Smooth muscle cell (in vitro differentiated cells): ENCODE measurements at regions not wholly inside any gene's neighbourhood (a gene's known extent, or its start where the extent isn't known, plus 50 kb on each side); places are given as distances from the start of the nearest gene placed in this dataset.

Source experiments
- DNase-seq: peaks from one replicate; lab custom pipeline; 2025; ENCODE audit not compliant: unreplicated experiment; lab: John Stamatoyannopoulos, UW
- H2AFZ ChIP-seq: fragments of 200-600 bp; sonication (generic); 2 replicates; pipeline ENCODE4 v1.6.0; 2016; ENCODE audit warnings: antibody characterized with exemption, low read depth, mild to moderate bottlenecking
- H3F3A ChIP-seq: fragments of 200-600 bp; sonication (generic); 2 replicates; pipeline ENCODE4 v1.6.0; 2017; ENCODE audit warnings: antibody characterized with exemption, low read depth
- H3K27ac ChIP-seq: fragments of 200-600 bp; sonication (generic); 2 replicates; pipeline ENCODE4 v1.5.1; 2016; ENCODE audit warnings: low read depth, mild to moderate bottlenecking
- H3K27me3 ChIP-seq: fragments of 200-600 bp; sonication (generic); 2 replicates; pipeline ENCODE4 v1.6.1; 2016; ENCODE audit warnings: low read depth, mild to moderate bottlenecking
- H3K36me3 ChIP-seq: fragments of 200-600 bp; sonication (generic); 2 replicates; pipeline ENCODE4 v1.5.1; 2016; ENCODE audit warnings: low read depth
- H3K4me1 ChIP-seq: fragments of 200-600 bp; sonication (generic); 2 replicates; pipeline ENCODE4 v1.5.1; 2016; ENCODE audit warnings: low read depth
- H3K4me2 ChIP-seq: fragments of 200-600 bp; sonication (generic); 2 replicates; pipeline ENCODE4 v1.6.0; 2016; ENCODE audit warnings: mild to moderate bottlenecking
- H3K4me3 ChIP-seq: fragments of 200-600 bp; sonication (generic); 2 replicates; pipeline ENCODE4 v1.5.1; 2016; ENCODE audit warnings: mild to moderate bottlenecking
- H3K79me2 ChIP-seq: fragments of 200-600 bp; sonication (generic); 2 replicates; pipeline ENCODE4 v1.6.0; 2016; ENCODE audit warnings: low read depth, mild to moderate bottlenecking
- H3K9ac ChIP-seq: fragments of 200-600 bp; sonication (generic); 2 replicates; pipeline ENCODE4 v1.6.0; 2016; ENCODE audit warnings: low read depth
- H3K9me3 ChIP-seq: fragments of 200-600 bp; sonication (generic); replicated peaks from 2 replicates; pipeline ENCODE4 v1.5.1; 2016; ENCODE audit warnings: low read depth
- H4K20me1 ChIP-seq: fragments of 200-600 bp; sonication (generic); 2 replicates; pipeline ENCODE4 v1.6.0; 2016; ENCODE audit warnings: low read depth
- WGBS: methylation state at CpG from one replicate; pipeline ENCODE4 v1.1.7; 2016; ENCODE audit warnings: low lambda C conversion rate; 5-methylcytosine and 5-hydroxymethylcytosine counted together
- TF ChIP-seq, protein P1 (sequence below): fragments of 200-600 bp; sonication (generic); IDR thresholded peaks from 2 replicates; pipeline ENCODE4 v1.5.1; 2017; ENCODE audit warnings: borderline replicate concordance, mild to moderate bottlenecking, antibody characterized with exemption; ENCODE audit not compliant: insufficient read depth, poor library complexity, severe bottlenecking

DNA sequence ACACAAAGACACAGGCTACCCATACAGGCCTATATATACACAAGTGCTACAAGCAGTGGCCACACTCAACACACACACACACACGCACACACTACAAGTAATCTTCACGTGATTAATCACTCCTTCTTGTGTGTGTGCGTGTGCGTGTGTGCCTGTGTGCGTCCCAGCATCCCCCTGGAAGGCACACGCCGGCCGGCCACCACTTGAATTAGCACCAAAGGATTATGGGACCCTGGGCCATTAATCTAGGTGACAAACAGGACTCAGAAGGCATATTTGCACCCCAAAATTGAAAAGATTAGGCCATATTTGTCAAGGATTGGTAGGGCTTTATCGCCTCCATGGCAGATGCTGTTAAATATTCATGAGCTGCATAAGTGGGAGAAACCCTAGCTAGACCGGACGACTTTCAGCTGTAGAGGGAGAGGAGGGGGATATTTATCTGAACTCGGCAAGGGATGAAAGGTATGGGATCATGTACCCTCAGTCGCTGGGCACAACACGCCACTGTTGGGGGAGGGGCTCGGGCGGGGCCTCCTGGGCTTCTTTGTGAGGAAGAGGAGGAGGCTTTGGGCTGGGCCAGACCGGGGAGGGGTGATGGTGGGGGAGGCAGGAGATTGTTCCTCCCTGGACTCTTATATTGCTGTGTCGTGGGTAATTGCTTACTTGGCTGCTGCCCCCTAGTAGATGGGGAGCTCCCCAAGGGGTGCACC, 89.6 kb upstream of the LHX5 start:
- TF ChIP-seq, protein P1, sequence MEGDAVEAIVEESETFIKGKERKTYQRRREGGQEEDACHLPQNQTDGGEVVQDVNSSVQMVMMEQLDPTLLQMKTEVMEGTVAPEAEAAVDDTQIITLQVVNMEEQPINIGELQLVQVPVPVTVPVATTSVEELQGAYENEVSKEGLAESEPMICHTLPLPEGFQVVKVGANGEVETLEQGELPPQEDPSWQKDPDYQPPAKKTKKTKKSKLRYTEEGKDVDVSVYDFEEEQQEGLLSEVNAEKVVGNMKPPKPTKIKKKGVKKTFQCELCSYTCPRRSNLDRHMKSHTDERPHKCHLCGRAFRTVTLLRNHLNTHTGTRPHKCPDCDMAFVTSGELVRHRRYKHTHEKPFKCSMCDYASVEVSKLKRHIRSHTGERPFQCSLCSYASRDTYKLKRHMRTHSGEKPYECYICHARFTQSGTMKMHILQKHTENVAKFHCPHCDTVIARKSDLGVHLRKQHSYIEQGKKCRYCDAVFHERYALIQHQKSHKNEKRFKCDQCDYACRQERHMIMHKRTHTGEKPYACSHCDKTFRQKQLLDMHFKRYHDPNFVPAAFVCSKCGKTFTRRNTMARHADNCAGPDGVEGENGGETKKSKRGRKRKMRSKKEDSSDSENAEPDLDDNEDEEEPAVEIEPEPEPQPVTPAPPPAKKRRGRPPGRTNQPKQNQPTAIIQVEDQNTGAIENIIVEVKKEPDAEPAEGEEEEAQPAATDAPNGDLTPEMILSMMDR, result no peak
- H3F3A ChIP-seq, result no peaks in the 10 kb centered on the region
- H3K9ac ChIP-seq, result no peak overlapping the region
- DNase-seq, result no peak
- H4K20me1 ChIP-seq, result no peaks in the 10 kb centered on the region
- peaks cover 28% of the 10 kb centered on the region for H3K27me3 ChIP-seq
- no peak overlapping the region for H3K4me2 ChIP-seq
- no peaks in the 10 kb centered on the region for H3K36me3 ChIP-seq
- H3K4me3 ChIP-seq, result no peak overlapping the region
- 89% methylated on average over 18 of the region's 18 CpGs for WGBS
- H3K27ac ChIP-seq, result no peak overlapping the region
- H3K79me2 ChIP-seq, result no peaks in the 10 kb centered on the region
- no peak overlapping the region for H2AFZ ChIP-seq
- no peaks in the 10 kb centered on the region for H3K9me3 ChIP-seq
- H3K4me1 ChIP-seq, result no peaks in the 10 kb centered on the region

DNA sequence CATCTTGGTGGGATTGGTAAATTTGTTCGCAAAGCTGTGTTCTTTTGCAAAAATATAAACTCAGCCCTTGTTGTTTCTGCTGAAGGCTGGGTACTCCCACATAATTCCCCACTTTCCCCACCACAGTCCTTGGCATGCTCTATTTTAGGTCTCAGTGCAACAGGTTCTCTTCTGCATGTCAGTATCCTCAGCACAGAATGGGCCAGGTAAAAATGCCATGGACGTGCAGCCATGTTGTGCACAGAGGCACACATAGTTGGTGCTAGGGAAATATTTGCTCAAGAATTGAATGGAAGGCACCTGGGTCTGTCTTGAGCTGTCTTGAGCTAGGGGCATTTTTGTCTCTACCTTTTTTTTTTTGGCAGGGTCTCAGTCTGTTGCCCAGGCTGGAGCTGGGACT, 87.8 kb upstream of the LHX5 start:
- H3K9ac ChIP-seq, result no peak overlapping the region
- no peak overlapping the region for H3K27ac ChIP-seq
- TF ChIP-seq, protein P1, result no peak
- H3K4me3 ChIP-seq, result no peak overlapping the region
- no peak for DNase-seq
- H3K36me3 ChIP-seq, result no peaks in the 10 kb centered on the region
- no peak overlapping the region for H2AFZ ChIP-seq
- H3K79me2 ChIP-seq, result no peaks in the 10 kb centered on the region
- no peaks in the 10 kb centered on the region for H3F3A ChIP-seq
- H3K27me3 ChIP-seq, result peaks cover 21% of the 10 kb centered on the region
- H4K20me1 ChIP-seq, result no peaks in the 10 kb centered on the region
- no peaks in the 10 kb centered on the region for H3K4me1 ChIP-seq
- H3K9me3 ChIP-seq, result no peaks in the 10 kb centered on the region
- 82% methylated on average over 2 of the region's 2 CpGs for WGBS
- H3K4me2 ChIP-seq, result no peak overlapping the region

DNA sequence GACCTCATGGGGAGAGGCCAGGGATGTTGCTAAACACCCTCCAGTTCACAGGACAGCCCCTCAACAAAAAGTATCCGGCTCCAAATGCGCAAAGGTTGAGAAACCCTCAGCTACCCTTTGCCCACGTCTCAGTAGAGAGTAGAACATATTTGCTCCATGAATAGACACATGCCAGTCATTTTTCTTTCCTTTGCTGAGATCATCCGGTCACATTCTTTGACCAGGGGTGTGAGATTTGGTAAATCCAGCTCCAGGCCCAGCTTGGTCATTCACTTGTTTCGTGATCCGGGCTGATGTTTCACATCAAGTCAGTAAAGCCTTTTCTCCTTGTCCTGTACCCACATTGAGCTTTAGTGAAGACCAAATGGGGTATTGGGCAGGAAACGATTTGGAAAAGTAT, 83.6 kb upstream of the LHX5 start:
- H3K9me3 ChIP-seq, result no peaks in the 10 kb centered on the region
- no peak for DNase-seq
- H2AFZ ChIP-seq, result no peak overlapping the region
- TF ChIP-seq, protein P1, result no peak
- no peaks in the 10 kb centered on the region for H3K4me1 ChIP-seq
- H3K27ac ChIP-seq, result no peak overlapping the region
- H3F3A ChIP-seq, result no peaks in the 10 kb centered on the region
- H3K36me3 ChIP-seq, result no peaks in the 10 kb centered on the region
- no peaks in the 10 kb centered on the region for H3K79me2 ChIP-seq
- 79% methylated on average over 7 of the region's 7 CpGs for WGBS
- peaks cover 13% of the 10 kb centered on the region for H3K27me3 ChIP-seq
- H3K9ac ChIP-seq, result no peak overlapping the region
- H3K4me3 ChIP-seq, result no peak overlapping the region
- no peaks in the 10 kb centered on the region for H4K20me1 ChIP-seq
- no peak overlapping the region for H3K4me2 ChIP-seq

GRCh38 chr12:113552760-113553159, 81.1 kb upstream of the LHX5 start:
- H3K4me3 ChIP-seq, result no peak overlapping the region
- H3K4me2 ChIP-seq, result no peak overlapping the region
- H3K9ac ChIP-seq, result no peak overlapping the region
- no peaks in the 10 kb centered on the region for H3F3A ChIP-seq
- no peak overlapping the region for H3K27ac ChIP-seq
- H3K9me3 ChIP-seq, result no peaks in the 10 kb centered on the region
- DNase-seq, result no peak
- H3K79me2 ChIP-seq, result no peaks in the 10 kb centered on the region
- TF ChIP-seq, protein P1, result no peak
- no peak overlapping the region for H2AFZ ChIP-seq
- 87% methylated on average over 8 of the region's 8 CpGs for WGBS
- no peaks in the 10 kb centered on the region for H4K20me1 ChIP-seq
- no peaks in the 10 kb centered on the region for H3K4me1 ChIP-seq
- H3K36me3 ChIP-seq, result no peaks in the 10 kb centered on the region
- H3K27me3 ChIP-seq, result no peaks in the 10 kb centered on the region
